ENCODE measurements at regions not wholly inside any gene's neighbourhood (a gene's known extent, or its start where the extent isn't known, plus 50 kb on each side); places are given as distances from the start of the nearest gene placed in this dataset.

GRCh38 chr2:217681791-217682190 is 321.0 kb downstream of the TNS1 start:
- Histone ChIP-seq H3K4me3 (no peak overlapping the region), H3K27ac (no peak overlapping the region), H3K9me3 (ENCODE audit: low read depth, low read length) (no peaks in the 10 kb centered on the region), H3K36me3 (ENCODE audit: insufficient read depth, low read length) (no peaks in the 10 kb centered on the region), H3K9ac (ENCODE audit: insufficient read length) (no peak overlapping the region)
- no peak for DNase-seq (ENCODE audit: low read depth, low spot score)
- TF ChIP-seq POLR2AphosphoS5 (IDR thresholded peaks at IDR 0.05; ENCODE audit: borderline replicate concordance, low read depth, low read length) (no peak), FOXP2 (optimal IDR thresholded peaks at IDR 0.05; ENCODE audit: control extremely low read depth, extremely low read length, insufficient read depth) (no peak), EZH2 (IDR thresholded peaks at IDR 0.05) (no peak)

- no peak overlapping the region for H3K9ac ChIP-seq (ENCODE audit: insufficient read length)
- H3K9me3 ChIP-seq (ENCODE audit: low read depth, low read length), result no peaks in the 10 kb centered on the region
- no peaks in the 10 kb centered on the region for H3K36me3 ChIP-seq (ENCODE audit: insufficient read depth, low read length)
- no peak overlapping the region for H3K4me3 ChIP-seq
- no peak for DNase-seq (ENCODE audit: low read depth, low spot score)
- H3K27ac ChIP-seq, result no peak overlapping the region
- TF ChIP-seq FOXP2 (optimal IDR thresholded peaks at IDR 0.05; ENCODE audit: control extremely low read depth, extremely low read length, insufficient read depth) (no peak), EZH2 (IDR thresholded peaks at IDR 0.05) (no peak), POLR2AphosphoS5 (IDR thresholded peaks at IDR 0.05; ENCODE audit: borderline replicate concordance, low read depth, low read length) (no peak)
Observed at GRCh38 chr2:217680381-217680780, 322.4 kb downstream of the TNS1 start.

GRCh38 chr2:217673627-217674026 is 329.2 kb downstream of the TNS1 start:
- H3K9me3 ChIP-seq (ENCODE audit: low read depth, low read length), result no peaks in the 10 kb centered on the region
- TF ChIP-seq FOXP2 (optimal IDR thresholded peaks at IDR 0.05; ENCODE audit: control extremely low read depth, extremely low read length, insufficient read depth) (no peak), POLR2AphosphoS5 (IDR thresholded peaks at IDR 0.05; ENCODE audit: borderline replicate concordance, low read depth, low read length) (no peak), EZH2 (IDR thresholded peaks at IDR 0.05) (no peak)
- no peak overlapping the region for H3K9ac ChIP-seq (ENCODE audit: insufficient read length)
- no peak overlapping the region for H3K27ac ChIP-seq
- no peak for DNase-seq (ENCODE audit: low read depth, low spot score)
- H3K36me3 ChIP-seq (ENCODE audit: insufficient read depth, low read length), result no peaks in the 10 kb centered on the region
- no peak overlapping the region for H3K4me3 ChIP-seq

GRCh38 chr2:217672472-217672871 is 330.3 kb downstream of the TNS1 start:
- H3K4me3 ChIP-seq, result no peak overlapping the region
- no peaks in the 10 kb centered on the region for H3K9me3 ChIP-seq (ENCODE audit: low read depth, low read length)
- H3K36me3 ChIP-seq (ENCODE audit: insufficient read depth, low read length), result no peaks in the 10 kb centered on the region
- DNase-seq (ENCODE audit: low read depth, low spot score), result no peak
- no peak for TF ChIP-seq EZH2 (IDR thresholded peaks at IDR 0.05)
- TF ChIP-seq POLR2AphosphoS5 (IDR thresholded peaks at IDR 0.05; ENCODE audit: borderline replicate concordance, low read depth, low read length), result no peak
- no peak for TF ChIP-seq FOXP2 (optimal IDR thresholded peaks at IDR 0.05; ENCODE audit: control extremely low read depth, extremely low read length, insufficient read depth)
- no peak overlapping the region for H3K9ac ChIP-seq (ENCODE audit: insufficient read length)
- no peak overlapping the region for H3K27ac ChIP-seq

GRCh38 chr2:217671871-217672270 is 330.9 kb downstream of the TNS1 start:
- H3K9me3 ChIP-seq (ENCODE audit: low read depth, low read length), result no peaks in the 10 kb centered on the region
- no peaks in the 10 kb centered on the region for H3K36me3 ChIP-seq (ENCODE audit: insufficient read depth, low read length)
- no peak overlapping the region for H3K4me3 ChIP-seq
- DNase-seq (ENCODE audit: low read depth, low spot score), result no peak
- no peak overlapping the region for H3K27ac ChIP-seq
- no peak overlapping the region for H3K9ac ChIP-seq (ENCODE audit: insufficient read length)
- TF ChIP-seq EZH2 (IDR thresholded peaks at IDR 0.05), result no peak
- TF ChIP-seq POLR2AphosphoS5 (IDR thresholded peaks at IDR 0.05; ENCODE audit: borderline replicate concordance, low read depth, low read length), result no peak
- no peak for TF ChIP-seq FOXP2 (optimal IDR thresholded peaks at IDR 0.05; ENCODE audit: control extremely low read depth, extremely low read length, insufficient read depth)

GRCh38 chr2:217671075-217671474 is 331.7 kb downstream of the TNS1 start:
- no peak overlapping the region for H3K9ac ChIP-seq (ENCODE audit: insufficient read length)
- TF ChIP-seq POLR2AphosphoS5 (IDR thresholded peaks at IDR 0.05; ENCODE audit: borderline replicate concordance, low read depth, low read length), result no peak
- no peak for TF ChIP-seq FOXP2 (optimal IDR thresholded peaks at IDR 0.05; ENCODE audit: control extremely low read depth, extremely low read length, insufficient read depth)
- TF ChIP-seq EZH2 (IDR thresholded peaks at IDR 0.05), result no peak
- H3K4me3 ChIP-seq, result no peak overlapping the region
- DNase-seq (ENCODE audit: low read depth, low spot score), result no peak
- H3K9me3 ChIP-seq (ENCODE audit: low read depth, low read length), result no peaks in the 10 kb centered on the region
- no peak overlapping the region for H3K27ac ChIP-seq
- H3K36me3 ChIP-seq (ENCODE audit: insufficient read depth, low read length), result no peaks in the 10 kb centered on the region

- no peaks in the 10 kb centered on the region for H3K9me3 ChIP-seq (ENCODE audit: low read depth, low read length)
- no peak overlapping the region for H3K9ac ChIP-seq (ENCODE audit: insufficient read length)
- no peak overlapping the region for H3K27ac ChIP-seq
- no peak overlapping the region for H3K4me3 ChIP-seq
- DNase-seq (ENCODE audit: low read depth, low spot score), result no peak
- TF ChIP-seq EZH2 (IDR thresholded peaks at IDR 0.05), result no peak
- H3K36me3 ChIP-seq (ENCODE audit: insufficient read depth, low read length), result no peaks in the 10 kb centered on the region
Observed at GRCh38 chr2:217669831-217670230, 333.0 kb downstream of the TNS1 start.

GRCh38 chr2:217667512-217667911 is 335.3 kb downstream of the TNS1 start:
- H3K9ac ChIP-seq (ENCODE audit: insufficient read length), result no peak overlapping the region
- no peak for DNase-seq (ENCODE audit: low read depth, low spot score)
- H3K9me3 ChIP-seq (ENCODE audit: low read depth, low read length), result no peaks in the 10 kb centered on the region
- no peak overlapping the region for H3K27ac ChIP-seq
- H3K4me3 ChIP-seq, result no peak overlapping the region
- no peaks in the 10 kb centered on the region for H3K36me3 ChIP-seq (ENCODE audit: insufficient read depth, low read length)
- TF ChIP-seq EZH2 (IDR thresholded peaks at IDR 0.05) (no peak), FOXP2 (optimal IDR thresholded peaks at IDR 0.05; ENCODE audit: control extremely low read depth, extremely low read length, insufficient read depth) (no peak), POLR2AphosphoS5 (IDR thresholded peaks at IDR 0.05; ENCODE audit: borderline replicate concordance, low read depth, low read length) (no peak)

- Histone ChIP-seq H3K4me3 (no peak overlapping the region), H3K9me3 (ENCODE audit: low read depth, low read length) (no peaks in the 10 kb centered on the region), H3K27ac (no peak overlapping the region), H3K9ac (ENCODE audit: insufficient read length) (no peak overlapping the region), H3K36me3 (ENCODE audit: insufficient read depth, low read length) (no peaks in the 10 kb centered on the region)
- DNase-seq (ENCODE audit: low read depth, low spot score), result no peak
- TF ChIP-seq POLR2AphosphoS5 (IDR thresholded peaks at IDR 0.05; ENCODE audit: borderline replicate concordance, low read depth, low read length), result no peak
- TF ChIP-seq FOXP2 (optimal IDR thresholded peaks at IDR 0.05; ENCODE audit: control extremely low read depth, extremely low read length, insufficient read depth), result no peak
- no peak for TF ChIP-seq EZH2 (IDR thresholded peaks at IDR 0.05)
Observed at GRCh38 chr2:217667035-217667434, 335.8 kb downstream of the TNS1 start.

All from SK-N-MC (cell line).